ENCODE measurements at regions not wholly inside any gene's neighbourhood (a gene's known extent, or its start where the extent isn't known, plus 50 kb on each side); places are given as distances from the start of the nearest gene placed in this dataset.

DNA sequence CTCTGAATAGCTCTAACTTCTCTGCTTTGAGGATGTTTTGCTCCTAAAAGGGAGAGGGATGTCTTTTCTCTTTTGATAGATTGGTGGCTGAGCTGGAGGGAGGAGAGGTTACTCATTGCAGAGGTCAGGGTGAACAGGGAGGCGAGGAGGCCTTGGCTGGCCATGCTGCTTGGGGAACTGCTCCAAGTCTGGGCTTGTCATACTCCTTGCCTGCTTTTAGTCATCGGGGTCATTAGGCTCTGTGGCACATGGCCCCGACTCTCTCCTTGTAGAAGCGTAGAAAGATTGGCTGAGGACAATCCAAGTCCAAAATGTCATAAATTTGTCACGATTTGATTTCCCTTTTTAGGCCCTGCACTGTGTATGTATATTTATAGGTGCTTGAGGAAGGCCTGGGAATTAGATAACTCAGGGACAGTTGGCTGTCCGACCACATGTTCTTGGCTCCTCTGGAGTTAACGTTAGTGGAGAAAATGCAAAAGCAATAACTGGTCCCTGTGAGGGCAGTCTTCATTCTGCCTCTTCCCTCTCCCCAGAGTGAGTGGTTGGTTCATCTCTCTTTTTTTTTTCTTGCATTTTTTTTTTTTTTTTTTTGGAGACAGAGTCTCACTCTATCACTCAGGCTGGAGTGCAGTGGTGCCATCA lies 160.1 kb downstream of the SCP2D1 start:
- TF ChIP-seq CTCF (conservative IDR thresholded peaks at IDR 0.05; ENCODE audit: low read length) = no peak
- TF ChIP-seq EZH2phosphoT487 (IDR thresholded peaks at IDR 0.05; ENCODE audit: borderline replicate concordance) = no peak

Measured in Loucy (cell line).